IMR-90 (cell line): ENCODE measurements at regions not wholly inside any gene's neighbourhood (a gene's known extent, or its start where the extent isn't known, plus 50 kb on each side); places are given as distances from the start of the nearest gene placed in this dataset.

Experiments used
- ATAC-seq: fragments of 200-7000 bp; cut with Tn5 transposase; 2 replicates; pipeline ENCODE4 v1.9.1; 2020; ENCODE audit warnings: low read depth, mild to moderate bottlenecking, moderate library complexity
- BruUV-seq: library from RNA; stranded (reverse); fragments of 400-500 nt; replicated peaks from 2 replicates; lab custom pipeline; 2021; lab: Mats Ljungman, UMichigan
- CTCF ChIA-PET: fragments of 300-600 bp; formaldehyde crosslinking; extraction: SDS; loops from one replicate; lab custom pipeline; 2021; ENCODE audit warnings: antibody characterized with exemption; lab: Yijun Ruan, JAX
- POLR2A ChIA-PET: fragments of 300-600 bp; sonication (Branson Sonifier 250); formaldehyde crosslinking; loops from one replicate; lab custom pipeline; 2022; ENCODE audit warnings: antibody characterized with exemption; ENCODE audit not compliant: unreplicated experiment; lab: Charles Lee
- DNase-seq: peaks from one replicate; pipeline ENCODE4 v3.0.0; 2013
- H2AFZ ChIP-seq: replicated peaks from 2 replicates; pipeline ENCODE3; 2013; ENCODE audit warnings: low read length, mild to moderate bottlenecking; ENCODE audit not compliant: poor library complexity
- H2AK5ac ChIP-seq: 2 replicates; pipeline ENCODE4 v1.6.1; 2013; ENCODE audit warnings: low read depth, low read length, inconsistent platforms
- H2AK9ac ChIP-seq: replicated peaks from 2 replicates; pipeline ENCODE3; 2013; ENCODE audit warnings: mild to moderate bottlenecking, low read depth, low read length, moderate library complexity; ENCODE audit not compliant: poor library complexity
- H2BK120ac ChIP-seq: 2 replicates; pipeline ENCODE4 v1.6.1; 2013; ENCODE audit warnings: low read depth, low read length, inconsistent platforms
- H2BK15ac ChIP-seq: 3 replicates; pipeline ENCODE4 v1.6.1; 2013; ENCODE audit warnings: low read depth, low read length, inconsistent platforms
- H2BK20ac ChIP-seq: 2 replicates; pipeline ENCODE4 v1.6.1; 2013; ENCODE audit warnings: low read depth, mild to moderate bottlenecking, inconsistent platforms, low read length, moderate library complexity
- H2BK5ac ChIP-seq: 2 replicates; pipeline ENCODE4 v1.6.1; 2013; ENCODE audit warnings: mild to moderate bottlenecking, low read depth, low read length, inconsistent platforms; ENCODE audit not compliant: poor library complexity, severe bottlenecking
- H3K14ac ChIP-seq: replicated peaks from 2 replicates; pipeline ENCODE4 v1.6.1; 2013; ENCODE audit warnings: low read depth, low read length, inconsistent platforms
- H3K18ac ChIP-seq: 2 replicates; pipeline ENCODE4 v1.6.1; 2013; ENCODE audit warnings: low read depth, low read length, control low read depth
- H3K23ac ChIP-seq: 2 replicates; pipeline ENCODE4 v1.6.1; 2013; ENCODE audit warnings: low read depth, low read length, inconsistent platforms
- H3K27ac ChIP-seq: 2 replicates; pipeline ENCODE4 v1.5.1; 2013; ENCODE audit warnings: mild to moderate bottlenecking, control low read depth, low read length; ENCODE audit not compliant: insufficient read depth
- H3K27me3 ChIP-seq: 2 replicates; pipeline ENCODE4 v1.6.1; 2013; ENCODE audit warnings: low read length; ENCODE audit not compliant: control insufficient read depth, insufficient read depth
- H3K36me3 ChIP-seq: 2 replicates; pipeline ENCODE4 v1.6.1; 2013; ENCODE audit warnings: low read length, mixed read lengths; ENCODE audit not compliant: control insufficient read depth, insufficient read depth
- H3K4ac ChIP-seq: 2 replicates; pipeline ENCODE4 v1.6.1; 2013; ENCODE audit warnings: low read depth, low read length, inconsistent platforms
- H3K4me1 ChIP-seq: 2 replicates; pipeline ENCODE4 v1.6.1; 2013; ENCODE audit warnings: low read length, mixed read lengths; ENCODE audit not compliant: control insufficient read depth, insufficient read depth
- H3K4me2 ChIP-seq: 2 replicates; pipeline ENCODE4 v1.6.1; 2013; ENCODE audit warnings: low read depth, mild to moderate bottlenecking, control low read depth, low read length, moderate library complexity
- H3K4me3 ChIP-seq: 2 replicates; pipeline ENCODE4 v1.5.1; 2013; ENCODE audit warnings: low read depth, mild to moderate bottlenecking, control low read depth, low read length, moderate library complexity; ENCODE audit not compliant: insufficient read depth
- H3K56ac ChIP-seq: 2 replicates; pipeline ENCODE4 v1.6.1; 2013; ENCODE audit warnings: low read length, inconsistent platforms; ENCODE audit not compliant: insufficient read depth; ENCODE audit errors: extremely low read depth
- H3K79me1 ChIP-seq, 2 experiments: 2 replicates each; pipeline ENCODE4 v1.6.1; 2013; ENCODE audit warnings: low read length in 2 of 2, inconsistent platforms in 1 of 2, low read depth in 1 of 2
- H3K9ac ChIP-seq: 2 replicates; pipeline ENCODE4 v1.6.1; 2013; ENCODE audit warnings: low read depth, low read length, control low read depth
- H3K9me1 ChIP-seq: 2 replicates; pipeline ENCODE4 v1.6.1; 2013; ENCODE audit warnings: low read length, inconsistent platforms; ENCODE audit not compliant: insufficient read depth
- H3K9me3 ChIP-seq: 2 replicates; pipeline ENCODE4 v1.6.1; 2013; ENCODE audit warnings: low read length; ENCODE audit not compliant: control insufficient read depth, insufficient read depth
- H4K20me1 ChIP-seq: 2 replicates; pipeline ENCODE4 v1.6.1; 2013; ENCODE audit warnings: low read length, inconsistent platforms; ENCODE audit not compliant: insufficient read depth
- H4K5ac ChIP-seq: 2 replicates; pipeline ENCODE4 v1.6.1; 2013; ENCODE audit warnings: mild to moderate bottlenecking, low read depth, low read length, control low read depth
- H4K8ac ChIP-seq, 2 experiments: 2 replicates each; pipeline ENCODE4 v1.6.1; 2013; ENCODE audit warnings: low read depth in 2 of 2, low read length in 2 of 2, control low read depth in 1 of 2, inconsistent platforms in 1 of 2
- H4K91ac ChIP-seq: 2 replicates; pipeline ENCODE4 v1.6.1; 2013; ENCODE audit warnings: low read depth, low read length, inconsistent platforms; ENCODE audit not compliant: insufficient read depth
- BHLHE40 ChIP-seq: fragments of 150-350 bp; IDR thresholded peaks from 2 replicates; pipeline ENCODE4 v1.6.1; 2016; ENCODE audit warnings: mild to moderate bottlenecking, low read depth, low read length
- CEBPB ChIP-seq: IDR thresholded peaks from 2 replicates; pipeline ENCODE4 v1.6.1; 2012; ENCODE audit warnings: low read depth, low read length, improper control_type of control experiment
- FOS ChIP-seq: fragments of 150-350 bp; IDR thresholded peaks from 2 replicates; pipeline ENCODE4 v1.6.1; 2016; ENCODE audit warnings: low read depth, low read length
- MAFK ChIP-seq: IDR thresholded peaks from 2 replicates; pipeline ENCODE4 v1.6.1; 2012; ENCODE audit warnings: low read depth, low read length, improper control_type of control experiment
- MAZ ChIP-seq: IDR thresholded peaks from 2 replicates; pipeline ENCODE4 v1.6.1; 2012; ENCODE audit warnings: low read depth, mild to moderate bottlenecking, low read length, improper control_type of control experiment, moderate library complexity, borderline replicate concordance
- MXI1 ChIP-seq: IDR thresholded peaks from 2 replicates; pipeline ENCODE4 v1.6.1; 2012; ENCODE audit warnings: low read depth, mild to moderate bottlenecking, low read length, moderate library complexity, borderline replicate concordance
- NFE2L2 ChIP-seq: fragments of 150-350 bp; IDR thresholded peaks from 2 replicates; pipeline ENCODE4 v1.6.1; 2016; ENCODE audit warnings: low read depth, mild to moderate bottlenecking, low read length
- POLR2A ChIP-seq: IDR thresholded peaks from 2 replicates; pipeline ENCODE4 v1.6.1; 2012; ENCODE audit warnings: mild to moderate bottlenecking, low read depth, low read length
- RAD21 ChIP-seq: IDR thresholded peaks from 2 replicates; pipeline ENCODE4 v1.6.1; 2012; ENCODE audit warnings: low read length, improper control_type of control experiment
- RFX5 ChIP-seq: IDR thresholded peaks from 2 replicates; pipeline ENCODE4 v1.8.0; 2012; ENCODE audit warnings: low read depth, mild to moderate bottlenecking, low read length, moderate library complexity
- SMC3 ChIP-seq: fragments of 150-350 bp; IDR thresholded peaks from 2 replicates; pipeline ENCODE4 v1.6.1; 2016; ENCODE audit warnings: low read depth, mild to moderate bottlenecking, antibody characterized with exemption, low read length, moderate library complexity
- dilution Hi-C: fragments of 300-500 bp; cut with HindIII; formaldehyde crosslinking; loops from one replicate; pipeline ENCODE4 v1.14.3; 2018; ENCODE audit warnings: low sequenced_read_pairs; ENCODE audit not compliant: unreplicated experiment
- in situ Hi-C: fragments of 300-500 bp; cut with MboI; formaldehyde crosslinking; loops from 3 replicates; pipeline ENCODE4 v1.14.3; 2019; ENCODE audit warnings: low sequenced_read_pairs, inconsistent platforms, mixed read lengths
- intact Hi-C: fragments of 100-400 bp; cut with micrococcal nuclease; formaldehyde crosslinking; loops from 2 replicates; pipeline ENCODE4 v1.10.0; 2022
- TF ChIP-seq, protein P1 (sequence below): fragments of 150-350 bp; IDR thresholded peaks from 2 replicates; pipeline ENCODE4 v1.6.1; 2017; ENCODE audit warnings: mild to moderate bottlenecking, antibody characterized with exemption, low read length, low read depth
- TF ChIP-seq, protein P2 (sequence below): conservative IDR thresholded peaks from 2 replicates; pipeline ENCODE4 v1.5.1; 2012; ENCODE audit warnings: mild to moderate bottlenecking, low read depth, low read length, improper control_type of control experiment

DNA sequence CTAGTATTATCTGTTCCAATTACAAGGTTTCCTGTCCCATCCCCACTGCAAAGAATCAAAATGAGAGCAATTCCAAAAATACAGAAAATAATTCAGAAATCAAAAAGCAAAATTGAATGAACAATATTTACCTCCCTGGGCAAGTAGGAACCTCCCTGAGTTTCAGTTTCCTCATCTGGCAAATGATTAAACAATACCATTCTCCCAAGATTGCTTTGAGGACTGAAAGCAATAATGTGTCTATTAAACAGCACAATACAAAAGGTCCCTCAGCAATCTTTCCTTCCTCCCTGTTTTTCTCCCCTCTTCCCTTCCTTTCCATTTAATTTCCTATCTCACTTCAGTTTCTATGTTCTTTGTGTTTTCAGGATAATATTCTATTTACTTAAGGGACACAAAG lies 171.0 kb downstream of the ZC3H11B start:
- ATAC-seq (no peak), DNase-seq (no peak)
- Histone ChIP-seq H3K79me1 (no peaks in the 10 kb centered on the region), H4K8ac (no peak overlapping the region), H4K91ac (no peak overlapping the region), H3K4me1 (no peaks in the 10 kb centered on the region), H2AK9ac (no peak overlapping the region), H2BK20ac (no peak overlapping the region), H2BK120ac (no peak overlapping the region), H3K4me3 (no peak overlapping the region), H2BK5ac (no peak overlapping the region), H4K5ac (no peak overlapping the region), H3K9me1 (no peaks in the 10 kb centered on the region), H3K18ac (no peak overlapping the region), H3K14ac (no peak overlapping the region), H3K23ac (no peak overlapping the region), H3K56ac (no peak overlapping the region), H3K4ac (no peak overlapping the region), H3K9me3 (no peaks in the 10 kb centered on the region), H3K9ac (no peak overlapping the region), H3K4me2 (no peak overlapping the region), H2AFZ (no peak overlapping the region), H2BK15ac (no peak overlapping the region), H3K27me3 (no peaks in the 10 kb centered on the region), H3K36me3 (no peaks in the 10 kb centered on the region), H4K20me1 (no peaks in the 10 kb centered on the region), H3K27ac (no peak overlapping the region), H2AK5ac (no peak overlapping the region)
- ChIA-PET CTCF (no interaction called here), POLR2A (no interaction called here)
- intact Hi-C loops = no loop called here
- BruUV-seq = no TSS peak
- in situ Hi-C loops = no loop called here
- TF ChIP-seq MXI1 = no peak
- no peak for TF ChIP-seq CEBPB
- no peak for TF ChIP-seq RAD21
- TF ChIP-seq RFX5 = no peak
- TF ChIP-seq MAFK = no peak
- TF ChIP-seq, protein P1, sequence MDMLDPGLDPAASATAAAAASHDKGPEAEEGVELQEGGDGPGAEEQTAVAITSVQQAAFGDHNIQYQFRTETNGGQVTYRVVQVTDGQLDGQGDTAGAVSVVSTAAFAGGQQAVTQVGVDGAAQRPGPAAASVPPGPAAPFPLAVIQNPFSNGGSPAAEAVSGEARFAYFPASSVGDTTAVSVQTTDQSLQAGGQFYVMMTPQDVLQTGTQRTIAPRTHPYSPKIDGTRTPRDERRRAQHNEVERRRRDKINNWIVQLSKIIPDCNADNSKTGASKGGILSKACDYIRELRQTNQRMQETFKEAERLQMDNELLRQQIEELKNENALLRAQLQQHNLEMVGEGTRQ = no peak
- no peak for TF ChIP-seq BHLHE40
- no peak for TF ChIP-seq MAZ
- TF ChIP-seq SMC3 = no peak
- no peak for TF ChIP-seq NFE2L2
- TF ChIP-seq, protein P2, sequence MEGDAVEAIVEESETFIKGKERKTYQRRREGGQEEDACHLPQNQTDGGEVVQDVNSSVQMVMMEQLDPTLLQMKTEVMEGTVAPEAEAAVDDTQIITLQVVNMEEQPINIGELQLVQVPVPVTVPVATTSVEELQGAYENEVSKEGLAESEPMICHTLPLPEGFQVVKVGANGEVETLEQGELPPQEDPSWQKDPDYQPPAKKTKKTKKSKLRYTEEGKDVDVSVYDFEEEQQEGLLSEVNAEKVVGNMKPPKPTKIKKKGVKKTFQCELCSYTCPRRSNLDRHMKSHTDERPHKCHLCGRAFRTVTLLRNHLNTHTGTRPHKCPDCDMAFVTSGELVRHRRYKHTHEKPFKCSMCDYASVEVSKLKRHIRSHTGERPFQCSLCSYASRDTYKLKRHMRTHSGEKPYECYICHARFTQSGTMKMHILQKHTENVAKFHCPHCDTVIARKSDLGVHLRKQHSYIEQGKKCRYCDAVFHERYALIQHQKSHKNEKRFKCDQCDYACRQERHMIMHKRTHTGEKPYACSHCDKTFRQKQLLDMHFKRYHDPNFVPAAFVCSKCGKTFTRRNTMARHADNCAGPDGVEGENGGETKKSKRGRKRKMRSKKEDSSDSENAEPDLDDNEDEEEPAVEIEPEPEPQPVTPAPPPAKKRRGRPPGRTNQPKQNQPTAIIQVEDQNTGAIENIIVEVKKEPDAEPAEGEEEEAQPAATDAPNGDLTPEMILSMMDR = no peak
- TF ChIP-seq FOS = no peak
- TF ChIP-seq POLR2A = no peak
- dilution Hi-C loops = no loop called here
